UCSD-AML1 (cell line): ENCODE measurements at regions not wholly inside any gene's neighbourhood (a gene's known extent, or its start where the extent isn't known, plus 50 kb on each side); places are given as distances from the start of the nearest gene placed in this dataset.

Experiments used
- DNase-seq: peaks from one replicate; lab custom pipeline; 2025; ENCODE audit not compliant: unreplicated experiment; lab: John Stamatoyannopoulos, UW

DNA sequence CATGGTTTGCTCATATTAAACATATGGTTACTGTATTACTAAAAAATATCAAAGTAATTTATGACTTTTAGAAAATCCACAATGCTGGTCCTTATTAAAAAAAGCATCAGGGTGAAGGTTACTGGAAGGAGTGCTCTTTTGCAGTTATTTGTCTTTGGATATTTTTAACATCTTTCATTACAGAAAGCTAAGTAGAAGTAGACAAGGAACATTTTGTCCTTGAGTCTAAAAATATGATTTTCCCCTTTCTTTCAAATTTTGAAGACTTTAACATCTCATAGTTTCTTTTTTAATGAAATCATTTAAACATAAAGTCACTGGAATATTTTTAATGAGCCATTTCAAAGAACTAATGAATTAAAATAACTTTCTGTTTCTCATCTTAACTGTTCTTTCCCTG is 110.1 kb upstream of the TNS3 start:
- no peak for DNase-seq

DNA sequence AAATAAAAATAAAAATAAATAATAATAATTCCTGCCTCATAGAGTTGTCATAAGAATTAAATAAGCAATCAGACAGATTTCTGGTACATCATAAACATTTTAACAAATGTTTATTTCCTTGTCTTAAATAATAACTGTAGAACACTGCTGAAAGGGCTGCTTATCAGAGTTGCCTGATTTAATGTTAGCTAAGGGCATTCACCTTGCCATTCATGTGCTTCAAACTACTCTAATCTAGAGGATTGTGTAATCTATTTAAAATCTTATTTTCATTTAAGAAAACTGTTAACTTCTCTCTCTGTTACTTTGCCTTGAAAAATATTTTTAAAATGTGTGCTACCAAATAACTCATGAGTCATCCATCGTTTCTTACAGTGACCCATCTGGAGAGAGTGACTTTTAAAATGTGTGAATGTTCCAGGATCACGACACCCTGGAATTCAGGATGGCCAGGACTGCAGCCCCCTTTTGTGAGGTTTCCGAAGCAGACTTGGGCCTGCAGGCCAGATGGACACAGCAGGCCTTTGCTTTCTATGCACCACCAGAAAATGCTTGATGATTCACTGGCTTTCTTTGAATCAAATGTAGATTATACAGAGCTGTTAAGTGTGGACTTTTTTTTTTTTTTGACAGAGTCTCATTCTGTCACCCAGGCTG is 109.1 kb upstream of the TNS3 start:
- no peak for DNase-seq

DNA sequence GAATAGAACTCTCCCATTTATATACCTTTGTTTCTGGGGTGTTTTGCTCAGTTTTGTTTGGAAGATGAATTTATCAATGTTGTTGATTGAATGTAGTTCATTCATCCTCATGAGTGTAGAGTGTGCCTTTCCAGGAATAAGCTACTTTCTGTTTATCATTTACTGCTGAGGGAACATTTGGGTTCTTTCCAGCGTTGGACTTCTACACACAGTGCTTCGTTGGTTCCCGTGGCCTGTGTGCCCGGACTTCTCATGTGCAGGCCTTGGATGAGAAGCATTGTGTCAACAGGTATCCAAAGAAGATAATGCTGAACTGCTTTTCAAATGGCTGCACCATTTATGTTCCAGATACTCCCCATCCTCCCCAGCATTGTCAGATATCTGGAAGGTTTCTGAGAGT is 107.6 kb upstream of the TNS3 start:
- DNase-seq = no peak

DNA sequence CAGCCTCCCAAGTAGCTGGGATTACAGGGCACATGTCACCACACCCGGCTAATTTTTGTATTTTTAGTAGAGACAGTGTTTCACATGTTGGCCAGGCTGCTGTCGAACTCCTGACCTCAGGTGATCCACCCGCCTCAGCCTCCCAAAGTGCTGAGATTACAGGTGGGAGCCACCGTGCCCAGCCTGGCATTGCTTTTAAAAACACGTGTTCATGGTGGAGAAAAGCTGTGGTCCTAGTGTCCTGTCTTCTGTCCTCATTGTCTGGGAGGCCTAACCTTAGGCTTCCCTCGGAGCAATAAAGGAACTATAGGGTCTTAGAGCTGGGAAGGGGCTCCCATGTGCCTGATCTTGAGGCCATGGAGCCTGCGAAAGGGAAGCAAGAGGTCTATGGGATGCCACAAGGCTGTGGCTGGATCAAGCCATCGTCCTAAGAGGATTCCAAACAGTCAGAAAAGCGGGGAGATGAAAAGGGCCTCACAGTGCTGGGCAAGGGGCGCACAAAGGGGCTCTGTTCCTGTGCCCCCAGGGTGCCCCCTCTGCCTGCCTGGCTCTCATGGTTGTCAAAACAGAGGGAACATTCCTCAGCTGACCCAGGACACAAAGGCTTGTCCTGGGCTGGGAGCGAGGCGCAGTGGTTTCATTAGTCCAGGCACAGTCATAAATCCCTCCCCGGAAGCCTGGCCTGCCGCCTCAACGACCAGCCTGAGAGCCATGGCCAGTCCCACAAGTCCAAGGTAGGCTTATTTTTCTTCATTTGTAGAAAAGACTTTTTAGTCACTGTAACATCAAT is 106.6 kb upstream of the TNS3 start:
- DNase-seq = no peak

DNA sequence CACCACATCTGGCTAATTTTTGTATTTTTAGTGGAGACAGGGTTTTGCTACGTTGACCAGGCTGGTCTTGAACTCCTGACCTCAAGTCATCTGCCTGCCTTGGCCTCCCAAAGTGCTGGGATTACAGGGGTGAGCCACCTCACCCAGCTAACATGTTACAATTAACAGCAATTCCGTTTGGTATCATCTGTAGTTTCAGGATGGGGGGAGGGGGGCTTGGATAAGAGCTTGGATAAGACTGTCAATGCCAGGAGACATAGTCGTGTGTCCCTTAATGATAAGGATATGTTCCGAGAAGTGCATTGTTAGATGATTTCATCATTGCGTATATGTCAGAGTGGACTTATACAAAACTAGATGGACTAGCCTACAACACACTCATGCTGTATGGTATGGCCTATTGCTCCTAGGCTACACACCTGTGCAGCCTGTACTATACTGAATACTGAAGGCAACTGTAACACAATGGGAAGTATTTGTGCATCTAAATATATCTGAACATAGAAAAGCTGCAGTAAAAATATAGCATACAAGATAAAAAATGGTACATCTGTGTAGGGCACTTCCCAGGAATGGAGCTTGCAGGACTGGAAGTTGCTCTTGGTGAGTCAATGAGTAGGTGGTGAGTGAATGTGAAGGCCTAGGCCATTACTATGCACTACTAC is 103.9 kb upstream of the TNS3 start:
- no peak for DNase-seq

DNA sequence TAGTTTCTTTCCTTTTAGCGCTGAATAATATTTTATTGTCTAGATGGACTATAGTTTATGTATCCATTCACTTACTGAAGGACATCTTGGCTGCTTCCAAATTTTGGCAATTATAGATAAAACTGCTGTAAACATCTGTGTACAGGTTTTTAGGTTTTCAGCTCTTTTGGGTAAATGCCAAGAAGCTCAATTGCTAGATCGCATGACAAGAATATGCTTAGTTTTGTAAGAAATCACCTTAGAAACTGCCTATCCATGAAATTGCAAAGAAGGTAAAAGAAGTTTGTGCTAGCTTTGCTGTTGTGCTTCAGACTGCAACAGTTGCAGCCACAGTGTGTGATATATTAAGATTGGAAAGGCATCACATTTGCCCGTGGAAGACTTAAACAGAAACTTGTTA is 103.2 kb upstream of the TNS3 start:
- DNase-seq = no peak

DNA sequence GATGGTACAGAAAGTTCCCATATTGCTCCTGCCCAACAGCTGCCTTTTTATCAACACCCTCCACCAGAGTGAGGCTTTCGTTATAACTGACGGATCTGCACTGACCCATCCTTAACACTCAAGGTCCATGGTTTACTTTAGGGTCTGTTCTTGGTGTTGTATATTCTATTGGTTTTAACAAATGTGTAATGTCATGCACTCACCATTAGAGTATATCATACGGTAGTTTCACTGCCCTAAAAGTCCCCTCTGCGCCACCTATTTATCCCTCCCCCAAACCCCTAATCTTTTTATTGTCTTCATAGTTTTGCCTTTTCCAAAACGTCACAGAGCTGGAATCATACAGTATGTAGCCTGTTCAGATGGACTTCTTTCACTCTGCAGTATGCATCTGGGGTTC is 102.8 kb upstream of the TNS3 start:
- DNase-seq = no peak

DNA sequence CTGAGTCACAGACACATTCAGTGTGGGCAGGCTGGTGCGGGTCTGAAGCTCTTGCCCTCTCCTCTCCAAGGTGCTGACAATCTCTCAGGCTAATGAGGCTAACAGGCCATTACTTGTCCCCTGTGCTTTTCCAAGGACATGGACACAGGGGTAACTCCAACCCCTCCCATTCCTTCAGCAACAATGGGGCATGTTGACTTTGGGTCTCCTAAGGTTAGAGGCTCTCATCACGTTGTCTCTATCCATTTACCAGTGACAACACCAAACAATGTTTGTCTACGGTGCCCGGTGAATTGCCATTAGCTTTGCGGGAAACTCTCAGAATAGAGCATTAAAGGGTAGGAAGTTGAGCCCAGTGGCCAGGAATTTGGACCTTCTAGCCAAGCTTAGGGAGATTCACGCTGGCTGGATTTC is 101.6 kb upstream of the TNS3 start:
- no peak for DNase-seq

DNA sequence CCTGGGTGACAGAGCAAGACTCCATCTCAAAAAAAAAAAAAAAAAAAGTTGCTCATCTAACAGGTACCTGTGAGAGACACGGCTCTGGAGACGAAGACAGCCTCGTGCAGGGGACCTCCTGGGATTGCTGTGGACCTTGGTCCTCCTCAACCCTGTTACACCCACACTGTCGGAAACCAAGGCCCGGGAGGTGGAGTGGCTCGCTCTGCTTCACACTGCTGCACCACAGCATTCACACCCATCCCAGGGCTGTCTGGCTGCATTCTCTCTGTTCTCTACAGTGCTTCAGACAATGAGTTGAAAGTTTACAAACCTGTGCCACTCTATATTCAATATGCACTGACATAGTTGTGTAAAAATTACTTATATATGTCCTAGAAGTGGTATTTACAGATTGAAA is 101.0 kb upstream of the TNS3 start:
- no peak for DNase-seq

DNA sequence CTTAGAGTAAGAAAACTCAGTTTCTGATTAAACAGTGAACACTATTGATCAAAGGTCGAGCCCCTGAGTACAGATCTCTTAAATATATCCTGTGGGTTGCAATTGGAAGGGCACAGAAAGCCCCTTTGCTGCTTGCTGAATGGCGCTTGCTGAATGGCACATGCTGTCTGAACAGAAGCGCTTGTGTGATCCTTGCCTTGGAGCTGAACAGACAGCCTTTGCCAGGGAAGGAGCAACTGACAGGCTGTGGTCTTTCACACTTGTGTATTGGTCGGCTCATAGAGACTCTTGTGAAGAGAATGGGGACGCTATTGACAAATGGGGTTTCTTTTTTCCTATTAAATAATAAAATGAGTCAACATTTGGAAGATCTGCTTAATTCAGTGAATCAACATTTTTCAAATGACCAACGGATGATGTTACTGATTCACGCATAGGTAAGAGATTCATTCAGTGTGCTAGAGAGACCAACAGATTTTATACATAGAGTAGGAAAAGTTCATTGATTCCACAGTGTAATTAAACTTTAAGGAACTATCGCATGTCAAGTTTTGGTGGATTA is 99.4 kb upstream of the TNS3 start:
- no peak for DNase-seq

DNA sequence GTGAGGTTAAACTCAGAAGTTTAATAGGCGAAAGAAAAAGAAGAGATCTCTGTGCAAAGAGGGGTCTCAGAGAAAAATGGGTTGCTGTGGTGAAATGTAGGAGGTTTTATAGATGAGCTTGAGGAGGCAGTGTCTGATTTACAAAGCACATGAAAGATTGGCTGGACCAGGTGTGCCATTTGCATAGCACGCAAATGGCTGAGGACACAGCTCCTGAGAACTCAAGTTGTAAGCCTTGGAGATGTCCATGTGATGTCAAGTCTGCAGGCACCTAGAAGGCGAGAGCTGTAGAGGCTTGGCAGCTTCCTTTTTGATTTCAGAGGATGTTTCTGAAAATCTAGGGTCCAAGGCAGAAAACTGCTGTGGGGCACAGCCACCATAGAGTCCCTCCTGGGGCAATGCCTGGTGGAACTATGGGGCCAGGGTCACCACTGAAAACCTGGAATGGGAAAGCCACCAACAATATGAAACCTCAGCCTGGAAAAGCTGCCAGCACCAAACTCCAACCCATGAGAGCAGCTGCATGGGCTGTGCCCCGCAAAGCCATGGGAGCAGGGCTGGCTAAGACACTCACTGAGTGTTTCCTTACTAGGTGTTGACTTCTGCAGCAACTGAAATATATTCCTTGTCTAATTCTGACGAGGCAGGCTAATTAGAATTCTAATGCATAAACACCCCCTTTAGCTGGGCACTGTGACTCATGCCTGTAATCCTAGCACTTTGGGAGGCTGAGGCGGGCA is 96.9 kb upstream of the TNS3 start:
- no peak for DNase-seq

DNA sequence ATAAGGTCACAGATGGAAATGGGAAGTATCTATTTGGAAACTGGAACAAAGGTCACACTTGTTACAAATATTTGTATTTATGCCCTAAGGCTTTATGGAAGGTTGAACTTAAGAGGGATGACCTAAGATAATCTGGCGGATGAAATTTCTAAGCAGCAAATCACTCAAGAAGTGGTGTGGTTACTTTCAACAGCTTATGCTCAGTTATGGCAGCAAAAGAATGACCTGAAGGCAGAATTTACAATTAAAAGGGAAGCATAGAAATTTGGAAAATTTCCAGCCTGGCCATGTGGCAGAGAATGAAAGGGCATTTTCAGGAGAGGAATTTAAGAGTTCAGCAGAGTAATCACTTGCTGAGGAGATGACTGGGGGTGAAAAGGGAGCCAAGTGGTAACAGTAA is 95.8 kb upstream of the TNS3 start:
- DNase-seq = no peak

DNA sequence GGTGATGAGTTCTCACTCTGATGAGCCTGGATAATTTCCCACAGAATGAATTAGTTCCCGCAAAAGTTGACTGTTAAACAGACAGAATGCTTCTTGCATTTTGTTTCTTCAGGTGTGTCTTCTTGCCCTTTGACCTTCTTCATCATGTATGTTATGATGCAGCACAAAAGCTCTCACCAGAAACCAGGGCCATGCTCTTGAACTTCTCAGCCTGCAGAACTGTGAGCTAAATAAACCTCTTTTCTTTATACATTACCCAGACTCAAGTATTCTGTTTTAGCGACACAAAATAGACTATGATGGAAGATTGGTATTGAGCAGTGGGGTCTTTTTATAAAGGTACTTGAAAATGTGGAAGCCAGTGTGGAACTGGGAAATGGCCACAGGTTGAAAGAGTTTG is 95.2 kb upstream of the TNS3 start:
- DNase-seq = no peak

DNA sequence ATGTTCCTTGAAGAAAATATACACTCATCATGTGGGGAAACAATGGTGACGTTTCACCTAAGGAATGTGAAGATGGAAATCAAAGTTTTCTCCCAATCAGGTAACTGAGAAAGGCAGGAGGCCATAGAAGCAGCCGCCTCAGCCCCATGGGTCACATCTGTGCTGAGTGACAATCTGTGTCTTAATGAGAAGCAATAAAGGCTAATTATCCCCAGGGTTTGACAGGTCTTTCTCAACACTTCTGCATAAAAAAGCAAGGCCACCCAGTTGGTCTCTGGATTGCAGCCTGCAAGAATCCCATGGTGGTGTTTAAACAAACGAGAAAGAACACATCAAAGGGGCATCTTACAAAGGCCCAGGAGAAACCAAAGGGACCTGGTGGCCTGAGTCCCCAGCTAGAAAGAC is 91.1 kb upstream of the TNS3 start:
- no peak for DNase-seq

DNA sequence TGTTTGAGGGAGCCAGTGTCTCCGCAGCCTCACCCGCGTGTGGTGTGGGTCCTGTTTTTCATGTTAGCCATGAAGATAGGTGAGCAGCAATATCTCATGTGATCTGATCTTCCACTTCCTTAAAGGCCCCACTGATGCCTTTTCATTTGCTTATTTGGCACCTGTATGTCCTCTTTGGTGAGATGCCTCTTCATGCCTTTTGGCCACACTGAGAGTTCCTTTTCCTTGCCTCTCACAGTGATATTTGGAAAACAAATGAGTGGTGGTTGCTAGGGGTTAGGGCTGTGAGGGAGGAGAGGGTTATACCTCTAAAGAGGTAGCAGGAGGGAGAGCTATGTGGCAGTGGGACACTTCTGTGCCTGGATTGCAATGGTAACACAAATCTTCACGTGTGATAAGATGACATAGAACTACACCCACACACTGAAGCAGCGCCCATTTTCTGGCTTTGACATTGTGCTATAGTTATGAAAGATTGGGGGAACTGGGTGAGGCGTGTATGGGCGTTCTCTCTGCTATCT is 90.4 kb upstream of the TNS3 start:
- no peak for DNase-seq

DNA sequence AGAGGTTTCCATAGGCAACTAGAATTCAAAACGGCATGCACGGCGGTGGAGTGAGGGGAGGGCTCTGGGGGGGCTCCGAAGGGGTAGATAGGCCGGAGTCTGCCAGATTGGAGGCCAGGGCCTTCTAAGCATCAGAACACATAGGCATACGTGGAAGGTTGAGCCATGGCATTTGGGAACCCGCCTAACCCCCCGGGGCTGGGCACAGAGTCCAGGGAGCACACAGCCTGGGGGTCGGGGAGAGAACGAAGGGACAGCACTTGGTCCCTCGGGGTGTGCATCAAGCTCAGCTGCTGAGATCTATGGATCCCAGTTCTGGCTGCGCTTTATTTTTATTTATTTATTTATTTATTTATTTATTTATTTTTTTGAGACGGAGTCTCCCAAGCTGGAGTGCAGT is 89.4 kb upstream of the TNS3 start:
- no peak for DNase-seq

DNA sequence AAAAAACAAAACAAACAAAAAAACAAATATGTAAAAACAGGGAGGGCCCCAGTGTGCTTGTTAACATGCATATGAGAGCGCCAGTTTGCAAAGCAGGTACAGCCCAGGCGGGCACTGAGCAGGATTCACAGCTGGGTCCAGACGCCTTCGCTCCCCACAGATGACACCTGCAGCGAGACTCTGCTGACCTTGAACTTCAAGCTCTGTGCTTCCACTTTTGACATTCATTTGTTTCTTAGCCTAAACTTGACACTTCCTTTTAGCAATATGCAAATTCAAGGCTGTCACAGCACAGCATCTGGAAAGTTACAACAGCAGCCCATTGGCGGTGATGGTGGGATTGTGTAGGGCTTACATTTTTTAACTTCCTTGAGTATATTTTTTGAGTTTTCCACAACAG is 88.8 kb upstream of the TNS3 start:
- no peak for DNase-seq

DNA sequence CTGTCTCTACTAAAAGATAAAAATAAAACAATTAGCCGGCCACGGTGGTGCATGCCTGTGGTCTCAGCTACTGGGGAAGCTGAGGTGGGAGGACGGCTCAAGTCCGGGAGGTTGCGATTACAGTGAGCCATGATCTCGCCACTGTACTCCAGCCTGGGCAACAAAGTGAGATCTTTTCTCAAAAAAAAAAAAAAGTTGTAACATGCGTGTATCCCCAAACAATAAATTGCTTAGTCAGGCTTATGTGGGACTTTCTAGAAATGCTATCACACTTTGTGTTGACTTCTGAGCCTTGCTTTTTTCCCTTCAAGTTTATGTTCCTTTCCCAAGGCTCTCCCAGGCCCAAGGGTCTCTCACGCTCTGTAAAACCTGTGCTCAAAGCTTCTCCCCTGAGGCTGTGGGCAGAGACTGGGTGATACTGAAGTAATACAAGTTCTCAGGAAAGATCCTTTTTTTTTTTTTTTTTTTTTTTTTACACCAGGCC is 88.0 kb upstream of the TNS3 start:
- DNase-seq = no peak

DNA sequence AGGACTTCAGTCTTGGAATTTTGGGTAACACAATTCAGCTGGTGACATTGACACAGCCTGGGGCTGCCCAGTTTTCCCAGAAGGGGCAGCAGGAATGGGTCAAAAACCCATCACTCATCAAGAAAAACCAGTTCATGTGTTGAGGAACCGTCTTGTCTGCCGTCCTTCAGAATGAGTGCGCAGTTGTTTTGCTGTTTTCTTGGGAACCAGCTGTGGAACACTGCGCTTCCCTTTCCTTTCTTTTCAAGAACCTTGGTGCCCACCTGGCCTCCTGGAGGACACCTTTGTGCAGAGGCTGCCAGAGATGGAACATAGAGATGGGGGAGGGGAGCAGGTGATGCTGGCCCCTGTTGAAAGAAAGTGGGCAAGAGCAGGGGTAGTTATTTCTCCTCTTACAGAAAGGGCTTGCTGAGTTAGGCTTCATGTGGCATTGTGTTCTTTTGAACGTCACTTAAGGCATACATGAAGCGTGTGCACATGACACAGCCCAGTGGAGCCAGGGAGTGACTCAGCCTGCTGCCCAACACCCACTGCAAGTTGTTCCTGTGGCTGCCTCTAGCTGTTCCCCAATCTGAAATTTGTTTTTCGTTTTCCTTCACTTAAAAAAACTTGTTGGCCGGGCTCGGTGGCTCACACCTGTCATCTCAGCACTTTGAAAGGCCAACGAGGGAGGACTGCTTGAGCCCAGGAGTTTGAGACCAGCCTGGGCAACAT is 87.4 kb upstream of the TNS3 start:
- DNase-seq = peak; percentile 56

DNA sequence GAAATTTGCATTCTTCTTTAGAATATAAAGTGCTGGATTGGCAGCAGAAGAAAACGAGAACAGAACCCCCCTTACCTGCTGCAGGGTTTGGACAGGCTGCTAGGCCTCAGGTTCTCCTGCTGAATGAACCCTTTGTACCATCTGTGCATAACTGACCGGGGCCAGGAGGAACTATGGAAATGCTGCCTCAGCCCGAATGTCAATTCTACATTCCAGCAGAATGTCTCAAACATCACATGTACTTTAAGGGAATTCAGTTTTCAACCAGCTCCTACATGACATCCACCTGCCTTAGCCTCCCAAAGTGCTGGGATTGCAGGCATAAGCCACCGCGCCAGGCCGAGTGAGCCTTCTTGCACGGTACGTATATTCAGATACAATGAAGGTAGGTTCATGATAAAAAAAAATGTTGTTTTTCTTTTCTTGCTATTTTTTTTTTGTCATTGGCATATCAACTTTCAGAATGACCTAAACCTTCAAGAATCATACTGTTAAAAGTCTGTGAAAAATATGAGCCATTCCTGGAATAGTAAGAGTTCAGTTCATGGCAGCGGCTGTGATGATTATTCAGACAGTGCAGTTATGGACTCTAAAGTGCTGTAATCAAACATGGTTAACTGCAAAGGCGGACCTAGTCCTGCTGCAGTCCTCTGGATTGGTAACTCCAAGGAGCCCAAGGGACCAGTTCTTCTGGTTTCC is 84.4 kb upstream of the TNS3 start:
- no peak for DNase-seq
